Glomerular visceral epithelial cell (primary cell): ENCODE measurements at regions not wholly inside any gene's neighbourhood (a gene's known extent, or its start where the extent isn't known, plus 50 kb on each side); places are given as distances from the start of the nearest gene placed in this dataset.
A peak's percentile ranks its signal among the peaks of the same experiment; 100 is the strongest.
"Not testable (repeated sequence)": the region's sequence is repeated elsewhere in the genome, so short reads cannot be mapped to it uniquely, and the experiment has no call there.

ENCODE experiments used
- DNase-seq: peaks from one replicate; pipeline ENCODE4 v3.0.0-alpha.2; 2016; ENCODE audit errors: extremely low spot score

GRCh38 chr11:33463059-33463458 lies 205.9 kb downstream of the HIPK3 start:
- DNase-seq = no peak

DNA sequence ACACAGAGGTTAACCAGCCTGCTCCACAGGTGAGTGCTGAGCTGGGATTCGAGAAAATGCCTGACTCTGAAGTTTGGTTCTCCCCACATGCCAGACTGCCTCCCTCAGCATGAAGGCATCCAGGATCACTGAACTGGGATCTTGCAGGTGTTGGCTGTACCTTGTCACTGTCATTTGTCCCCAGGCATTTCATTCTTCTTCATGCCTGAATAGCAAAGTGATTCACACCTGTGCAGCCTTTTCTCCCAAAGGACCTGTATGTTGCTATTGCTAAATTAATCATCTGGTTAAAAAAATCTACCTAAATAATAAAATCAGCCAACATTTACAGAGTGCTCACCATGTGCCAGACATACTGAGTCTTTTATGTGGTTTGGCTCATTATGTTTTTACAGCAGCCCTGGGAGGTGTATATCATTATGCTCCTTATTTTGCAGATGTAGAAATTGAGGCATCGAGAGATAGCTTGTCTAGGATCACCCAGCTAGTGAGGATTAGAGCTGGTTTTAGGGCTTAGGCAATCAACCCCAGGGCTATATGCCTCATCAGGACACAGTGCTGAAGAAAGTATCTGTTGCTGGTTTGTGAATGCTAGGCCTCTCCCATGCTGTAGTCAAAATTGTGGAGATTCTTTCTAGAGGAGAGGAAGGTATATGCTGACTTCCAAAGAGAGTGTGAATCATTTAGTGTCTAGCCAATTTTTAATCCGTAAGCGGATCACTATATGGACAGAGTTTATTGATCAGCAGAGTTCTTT lies 204.4 kb downstream of the HIPK3 start:
- no peak for DNase-seq

GRCh38 chr11:33457948-33458347 lies 200.8 kb downstream of the HIPK3 start:
- DNase-seq = no peak

DNA sequence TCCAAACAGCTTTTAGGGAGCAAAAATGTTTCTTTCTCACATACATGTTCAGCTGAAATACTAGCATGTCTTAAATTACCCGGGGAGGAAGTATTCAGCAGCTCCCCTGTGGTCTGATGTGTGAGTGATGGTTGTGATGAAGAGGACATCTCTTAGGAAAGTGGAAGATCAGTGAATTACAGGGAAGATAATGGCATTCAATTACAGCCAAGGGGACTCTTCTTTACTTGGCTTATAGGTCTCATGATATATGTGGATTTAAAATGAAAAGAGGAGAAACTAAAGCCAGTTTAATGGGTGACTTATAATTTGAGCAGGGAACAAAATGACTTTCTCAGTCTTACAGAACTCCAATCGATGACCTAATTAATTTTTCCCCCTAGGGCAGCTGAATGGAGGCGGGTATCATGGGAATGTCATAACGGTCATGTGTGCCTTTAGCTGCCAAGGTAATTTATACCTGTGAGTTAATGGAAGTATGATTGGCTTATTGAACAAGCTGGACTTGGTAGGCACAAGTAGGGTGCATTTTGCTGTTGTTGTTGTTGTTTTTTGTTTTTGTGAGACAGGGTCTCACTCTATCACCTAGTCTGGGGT lies 198.8 kb downstream of the HIPK3 start:
- DNase-seq = no peak

GRCh38 chr11:33454264-33454663 lies 197.1 kb downstream of the HIPK3 start:
- DNase-seq = no peak

DNA sequence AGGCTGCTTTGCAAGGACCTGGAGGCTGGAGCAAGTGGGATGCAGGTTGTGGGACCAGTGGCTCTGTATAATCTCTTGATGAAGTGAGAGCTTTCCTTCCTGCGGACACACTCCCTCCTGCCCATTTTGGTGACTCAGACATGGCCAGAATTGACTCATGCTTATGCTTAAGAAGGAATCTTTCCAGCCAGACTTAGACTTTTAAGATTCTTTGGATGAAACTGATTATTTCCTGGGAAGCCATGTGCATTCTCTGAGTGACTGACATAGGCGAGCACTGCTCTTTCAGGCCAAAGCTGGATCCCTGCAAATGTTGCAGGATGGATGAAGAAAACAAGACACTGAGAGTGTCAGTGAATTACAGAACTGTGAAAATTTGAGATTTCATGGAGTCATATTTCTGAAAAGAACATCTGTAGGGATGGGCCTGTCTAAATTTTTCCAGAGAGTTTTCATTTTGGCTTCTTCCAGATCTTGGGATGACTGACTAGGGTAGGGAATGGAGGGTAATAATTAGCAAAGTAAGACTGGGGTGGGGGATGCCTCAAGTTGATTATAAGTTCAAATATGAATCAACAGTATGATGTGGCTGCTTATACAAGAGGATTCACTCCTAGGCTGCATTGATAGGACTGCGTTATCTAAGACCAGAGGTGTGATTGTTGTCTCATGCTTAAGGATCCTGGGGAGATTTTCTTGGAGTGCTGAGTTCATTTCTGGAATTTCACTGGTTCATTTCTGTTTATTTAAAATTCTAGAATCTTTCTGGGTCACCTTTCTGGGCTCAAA lies 195.8 kb downstream of the HIPK3 start:
- peak; percentile 44 for DNase-seq

DNA sequence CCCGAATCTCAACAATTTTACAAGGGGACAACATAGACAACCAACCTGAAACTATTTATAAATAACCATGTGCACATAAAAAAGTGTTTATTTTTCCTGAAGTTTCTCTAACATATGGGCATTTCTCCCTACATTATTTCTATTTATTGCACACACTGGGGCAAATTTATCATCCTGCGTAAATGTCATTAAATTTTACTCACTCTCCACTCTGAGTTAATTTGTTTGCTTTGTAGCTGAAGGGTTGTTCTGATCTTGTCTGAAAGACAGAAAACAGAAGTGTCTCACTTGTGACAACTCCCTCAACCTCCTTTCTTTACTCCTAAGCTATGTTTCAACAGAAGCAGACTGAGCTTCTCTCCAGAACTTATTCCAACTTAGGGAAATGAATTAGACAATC lies 194.2 kb downstream of the HIPK3 start:
- DNase-seq = no peak

- no peak for DNase-seq
These were observed 192.6 kb downstream of the HIPK3 start for GRCh38 chr11:33449798-33450197.

- no peak for DNase-seq
These were observed 191.4 kb downstream of the HIPK3 start for GRCh38 chr11:33448461-33449130.

- no peak for DNase-seq
These were observed 188.6 kb downstream of the HIPK3 start for GRCh38 chr11:33445761-33446161.

GRCh38 chr11:33444835-33445594 lies 187.8 kb downstream of the HIPK3 start:
- no peak for DNase-seq

DNA sequence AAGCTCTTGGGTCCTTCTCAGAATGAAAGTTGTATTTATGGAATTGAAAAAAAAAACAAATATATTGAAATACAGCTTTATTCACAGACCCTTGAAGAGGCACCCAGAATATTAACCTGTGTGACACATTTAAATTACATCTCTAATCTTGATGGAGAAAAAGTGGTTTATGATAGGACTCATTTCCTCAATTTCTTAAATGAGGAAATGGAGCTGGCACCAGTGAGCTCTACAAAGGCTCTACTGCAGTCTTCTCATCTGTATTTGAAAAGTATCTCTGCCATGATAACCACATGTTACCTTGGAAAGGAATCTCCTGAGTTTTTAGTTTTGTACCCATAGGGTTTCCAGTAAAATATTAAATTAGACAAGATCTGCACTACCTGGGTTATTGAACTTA lies 186.5 kb downstream of the HIPK3 start:
- no peak for DNase-seq

DNA sequence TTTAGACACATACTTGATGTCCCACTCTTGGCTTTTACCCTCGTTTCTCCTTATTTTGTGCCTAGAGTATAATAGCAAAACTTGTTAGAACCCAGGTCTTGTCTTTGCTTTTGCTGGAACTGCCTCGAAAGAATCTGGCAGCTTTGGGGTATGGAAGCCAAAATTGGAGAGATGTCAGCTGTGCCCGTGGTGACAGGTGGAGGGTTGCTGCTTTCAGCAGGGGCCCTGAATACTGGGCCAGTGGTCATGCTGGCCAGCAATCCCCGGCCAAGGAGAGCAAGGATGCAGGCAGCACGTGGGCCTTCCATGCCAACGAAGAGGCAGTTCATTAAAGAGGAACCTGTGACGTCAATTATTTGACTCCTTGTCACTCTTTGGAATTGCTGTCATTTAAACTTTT lies 181.1 kb downstream of the HIPK3 start:
- DNase-seq = no peak

GRCh38 chr11:33437529-33437928 lies 180.3 kb downstream of the HIPK3 start:
- no peak for DNase-seq

DNA sequence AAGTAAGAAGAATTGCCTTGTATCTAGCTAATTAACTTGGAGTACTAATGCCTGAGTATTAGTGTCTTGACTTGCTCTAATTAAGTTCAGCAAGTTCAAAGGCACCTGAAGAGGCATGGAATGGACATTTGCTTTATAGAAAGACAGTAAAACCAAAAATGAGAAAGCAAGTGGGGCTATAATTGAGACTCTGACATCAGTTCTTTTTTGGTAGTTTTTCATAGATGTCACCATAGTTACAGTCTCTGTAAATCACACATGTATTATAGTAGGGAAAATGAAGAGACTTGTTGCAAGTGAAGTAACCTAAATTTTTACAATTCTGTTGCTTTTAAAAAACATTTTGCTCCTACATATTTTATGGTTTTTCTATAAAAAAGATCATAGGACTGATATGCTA lies 178.0 kb downstream of the HIPK3 start:
- DNase-seq = no peak

DNA sequence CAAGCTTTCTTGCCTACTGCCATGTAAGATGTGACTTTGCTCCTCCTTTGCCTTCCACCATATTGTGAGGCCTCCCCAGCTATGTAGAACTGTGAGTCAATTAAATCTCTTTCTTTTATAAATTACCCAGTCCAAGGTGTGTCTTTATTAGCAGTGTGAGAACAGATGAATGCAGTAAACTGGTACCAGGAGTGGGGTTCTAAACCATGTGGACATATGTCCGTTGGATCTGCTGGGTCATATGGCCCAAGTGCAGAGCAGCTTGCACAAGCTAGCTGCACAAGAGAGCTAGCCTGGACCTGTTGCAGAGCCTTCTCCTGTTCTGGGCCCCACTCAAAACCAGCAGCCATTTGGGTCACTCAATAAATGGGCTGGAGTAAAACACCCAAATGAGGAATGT lies 177.1 kb downstream of the HIPK3 start:
- DNase-seq = no peak

DNA sequence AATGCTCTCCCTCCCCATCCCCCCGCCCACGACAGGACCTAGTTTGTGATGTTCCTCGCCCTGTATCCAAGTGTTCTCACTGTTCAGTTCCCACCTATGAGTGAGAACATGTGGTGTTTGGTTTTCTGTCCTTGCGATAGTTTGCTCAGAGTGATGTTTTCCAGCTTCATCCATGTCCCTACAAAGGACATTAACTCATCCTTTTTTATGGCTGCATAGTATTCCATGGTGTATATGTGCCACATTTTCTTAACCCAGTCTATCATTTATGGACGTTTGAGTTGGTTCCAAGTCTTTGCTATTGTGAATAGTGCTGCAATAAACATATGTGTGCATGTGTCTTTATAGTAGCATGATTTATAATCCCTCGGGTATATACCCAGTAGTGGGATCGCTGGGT lies 171.3 kb downstream of the HIPK3 start:
- DNase-seq = not testable (repeated sequence)

- no peak for DNase-seq
These were observed 163.9 kb downstream of the HIPK3 start for GRCh38 chr11:33420959-33421566.

- no peak for DNase-seq
These were observed 162.7 kb downstream of the HIPK3 start for GRCh38 chr11:33419924-33420323.

DNA sequence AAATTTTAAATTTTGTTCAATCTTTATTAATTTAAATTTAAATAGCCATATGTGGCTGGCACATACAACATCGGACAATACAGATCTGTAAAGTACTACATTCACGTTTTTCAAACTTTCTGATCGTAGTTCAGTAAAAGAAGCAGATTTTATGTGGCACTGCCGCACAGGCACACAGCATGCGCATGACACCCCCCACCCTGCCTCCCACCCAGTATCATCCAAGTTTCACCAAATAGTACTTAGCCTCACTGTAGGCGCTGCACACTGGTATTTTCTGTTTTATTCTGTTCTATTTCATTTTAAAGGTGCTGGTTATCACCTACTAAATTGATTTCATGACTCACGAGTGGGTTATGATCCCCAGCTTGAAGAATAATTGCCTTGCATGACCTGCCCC lies 159.9 kb downstream of the HIPK3 start:
- no peak for DNase-seq

GRCh38 chr11:33413301-33413700 lies 156.1 kb downstream of the HIPK3 start:
- DNase-seq = no peak
